Endothelial cell of umbilical vein (primary cell): ENCODE measurements at regions not wholly inside any gene's neighbourhood (a gene's known extent, or its start where the extent isn't known, plus 50 kb on each side); places are given as distances from the start of the nearest gene placed in this dataset.

Experiments used
- BruUV-seq: library from RNA; stranded (reverse); fragments of 400-500 nt; replicated peaks from 2 replicates; lab custom pipeline; 2021; lab: Mats Ljungman, UMichigan
- CTCF ChIA-PET: fragments of 300-600, 350-600 bp; sonication (Branson Sonifier 250); formaldehyde crosslinking; loops from one replicate; lab custom pipeline; 2021; ENCODE audit warnings: antibody characterized with exemption, inconsistent platforms; lab: Charles Lee
- POLR2A ChIA-PET: fragments of 300-600, 350-600 bp; sonication (Branson Sonifier 250); formaldehyde crosslinking; loops from one replicate; lab custom pipeline; 2021; ENCODE audit warnings: antibody characterized with exemption, inconsistent platforms; lab: Charles Lee
- DNase-seq: peaks from one replicate; pipeline ENCODE4 v3.0.0-alpha.2; 2011; ENCODE audit warnings: low read depth, low spot score
- FAIRE-seq: peaks from 2 replicates; lab custom pipeline; 2011; peaks lifted over from hg19 to GRCh38; lab: Jason Lieb, UNC
- H2AFZ ChIP-seq: 2 replicates; pipeline ENCODE4 v1.6.0; 2012; ENCODE audit warnings: low read depth, low read length, control low read depth, inconsistent platforms
- H3K27ac ChIP-seq: 2 replicates; pipeline ENCODE4 v1.5.1; 2011; ENCODE audit warnings: low read depth, mild to moderate bottlenecking, control low read depth, low read length, moderate library complexity; ENCODE audit not compliant: insufficient read depth
- H3K27me3 ChIP-seq, 2 experiments: 2 replicates each; pipeline versions ENCODE4 v1.6.0 to v1.6.1; 2011; ENCODE audit warnings: low read length in 2 of 2, mixed read lengths in 1 of 2; ENCODE audit not compliant: control insufficient read depth in 2 of 2, insufficient read depth in 2 of 2
- H3K36me3 ChIP-seq, 2 experiments: 2 replicates in 1 of 2; 3 replicates in 1 of 2; pipeline ENCODE4 v1.5.1; 2011; ENCODE audit warnings: low read length in 2 of 2, mild to moderate bottlenecking in 1 of 2, moderate library complexity in 1 of 2; ENCODE audit not compliant: control insufficient read depth in 2 of 2, insufficient read depth in 2 of 2; ENCODE audit errors: extremely low read depth in 1 of 2
- H3K4me1 ChIP-seq: 3 replicates; pipeline ENCODE4 v1.5.1; 2011; ENCODE audit warnings: mild to moderate bottlenecking, low read length; ENCODE audit not compliant: control insufficient read depth, insufficient read depth; ENCODE audit errors: extremely low read depth
- H3K4me2 ChIP-seq: 2 replicates; pipeline ENCODE4 v1.6.1; 2011; ENCODE audit warnings: low read length, control low read depth, mixed read lengths; ENCODE audit not compliant: insufficient read depth
- H3K4me3 ChIP-seq, 3 experiments: fragments of 200-600 bp in 1 of 3; sonication (generic), shearing (Covaris generic) in 1 of 3; replicated peaks in 1 of 3; 2 replicates each; pipeline ENCODE4 v1.5.1; 2011 to 2016; ENCODE audit warnings: control low read depth in 3 of 3, low read length in 3 of 3, mild to moderate bottlenecking in 2 of 3, inconsistent platforms in 1 of 3, low read depth in 1 of 3, moderate library complexity in 1 of 3; ENCODE audit not compliant: insufficient read depth in 1 of 3
- H3K79me2 ChIP-seq: 2 replicates; pipeline ENCODE4 v1.6.0; 2012; ENCODE audit warnings: low read length, inconsistent platforms; ENCODE audit not compliant: control insufficient read depth, insufficient read depth
- H3K9ac ChIP-seq: replicated peaks from 2 replicates; pipeline ENCODE3; 2011; ENCODE audit warnings: low read length, control low read depth; ENCODE audit not compliant: insufficient read depth; ENCODE audit errors: extremely low read depth
- H3K9me1 ChIP-seq: replicated peaks from 3 replicates; pipeline ENCODE4 v1.6.0; 2011; ENCODE audit warnings: mild to moderate bottlenecking, low read length; ENCODE audit not compliant: control insufficient read depth, insufficient read depth; ENCODE audit errors: extremely low read depth
- H3K9me3 ChIP-seq: replicated peaks from 2 replicates; pipeline ENCODE4 v1.5.1; 2012; ENCODE audit warnings: low read length, inconsistent platforms; ENCODE audit not compliant: control insufficient read depth, insufficient read depth
- H4K20me1 ChIP-seq: replicated peaks from 2 replicates; pipeline ENCODE3; 2011; ENCODE audit warnings: mild to moderate bottlenecking, low read length; ENCODE audit not compliant: control insufficient read depth, insufficient read depth; ENCODE audit errors: extremely low read depth
- EZH2 ChIP-seq: IDR thresholded peaks from 2 replicates; pipeline ENCODE4 v1.6.1; 2012; ENCODE audit warnings: borderline replicate concordance, low read depth, mild to moderate bottlenecking, moderate library complexity, low read length, inconsistent platforms; ENCODE audit not compliant: severe bottlenecking
- FOS ChIP-seq: IDR thresholded peaks from 2 replicates; pipeline ENCODE4 v1.6.1; 2011; ENCODE audit warnings: mild to moderate bottlenecking, low read length, moderate library complexity, borderline replicate concordance; ENCODE audit not compliant: insufficient read depth
- GATA2 ChIP-seq: IDR thresholded peaks from 2 replicates; pipeline ENCODE4 v1.7.0; 2011; ENCODE audit warnings: low read depth, mild to moderate bottlenecking, moderate library complexity, mixed read lengths, low read length; ENCODE audit not compliant: insufficient read length, insufficient read depth
- JUN ChIP-seq: IDR thresholded peaks from 2 replicates; pipeline ENCODE4 v1.6.1; 2011; ENCODE audit warnings: borderline replicate concordance, low read depth; ENCODE audit not compliant: insufficient read length, insufficient read depth
- MYC ChIP-seq: IDR thresholded peaks from one replicate; pipeline ENCODE4 v1.6.1; 2011; ENCODE audit warnings: mild to moderate bottlenecking, low read depth, low read length
- POLR2A ChIP-seq: IDR thresholded peaks from 2 replicates; pipeline ENCODE4 v1.6.1; 2012; ENCODE audit warnings: low read depth, mild to moderate bottlenecking, control low read depth, low read length
- POLR2AphosphoS5 ChIP-seq: IDR thresholded peaks from 2 replicates; pipeline ENCODE4 v1.6.1; 2012; ENCODE audit warnings: low read depth, mild to moderate bottlenecking, control low read depth, low read length, moderate library complexity; ENCODE audit not compliant: insufficient read depth
- dilution Hi-C: fragments of 300-500 bp; cut with MboI; formaldehyde crosslinking; loops from one replicate; pipeline ENCODE4 v1.15.0; 2019; ENCODE audit warnings: low sequenced_read_pairs; ENCODE audit not compliant: extremely low pct_ligation_motif_present
- intact Hi-C: fragments of 100-400 bp; cut with micrococcal nuclease; formaldehyde crosslinking; loops from one replicate; pipeline ENCODE4 v1.10.0; 2022
- TF ChIP-seq, protein P1 (sequence below): IDR thresholded peaks from 2 replicates; pipeline ENCODE4 v1.6.1; 2011; ENCODE audit not compliant: insufficient read depth, insufficient read length
- TF ChIP-seq, protein P2 (sequence below), 2 donors: IDR thresholded peaks; 1 replicate in 1 of 2; 2 replicates in 1 of 2; pipeline ENCODE4 v1.5.1; 2011; ENCODE audit warnings: low read length in 2 of 2, mild to moderate bottlenecking in 2 of 2, moderate library complexity in 2 of 2, control low read depth in 1 of 2, inconsistent platforms in 1 of 2, low read depth in 1 of 2; ENCODE audit not compliant: insufficient read depth in 1 of 2; ENCODE audit errors: extremely low read depth in 1 of 2

DNA sequence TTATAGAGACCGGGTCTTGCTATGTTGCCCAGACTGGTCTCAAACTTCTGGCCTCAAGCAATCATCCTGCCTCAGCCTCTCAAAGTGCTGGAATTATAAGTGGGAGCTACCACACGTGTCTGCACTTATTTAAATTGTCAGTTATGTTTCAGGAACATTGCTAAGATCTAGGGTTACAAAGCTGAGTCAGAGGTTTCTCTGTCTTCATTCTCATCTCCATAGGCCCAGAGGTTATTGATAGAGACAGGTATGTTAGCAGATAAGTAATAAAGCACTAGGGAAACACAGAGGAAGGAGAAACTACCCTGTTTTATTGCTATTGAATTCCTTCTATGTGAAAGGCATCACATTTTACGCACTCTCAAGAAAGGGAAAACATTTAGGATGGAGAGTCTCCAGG lies 214.1 kb downstream of the REEP3 start:
- Histone ChIP-seq H3K27me3 (no peaks in the 10 kb centered on the region), H4K20me1 (no peaks in the 10 kb centered on the region), H3K79me2 (no peaks in the 10 kb centered on the region), H3K36me3 (no peaks in the 10 kb centered on the region), H3K4me2 (no peak overlapping the region), H3K4me3 (no peak overlapping the region), H3K9me1 (no peaks in the 10 kb centered on the region), H2AFZ (no peak overlapping the region), H3K4me1 (no peaks in the 10 kb centered on the region), H3K9me3 (no peaks in the 10 kb centered on the region), H3K9ac (no peak overlapping the region), H3K27ac (no peak overlapping the region)
- CTCF ChIA-PET, result no interaction called here
- DNase-seq (no peak), FAIRE-seq (no peak)
- dilution Hi-C loops (no loop called here), intact Hi-C loops (no loop called here)
- no peak for TF ChIP-seq POLR2A
- TF ChIP-seq, protein P1, sequence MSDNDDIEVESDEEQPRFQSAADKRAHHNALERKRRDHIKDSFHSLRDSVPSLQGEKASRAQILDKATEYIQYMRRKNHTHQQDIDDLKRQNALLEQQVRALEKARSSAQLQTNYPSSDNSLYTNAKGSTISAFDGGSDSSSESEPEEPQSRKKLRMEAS, result no peak
- no peak for TF ChIP-seq GATA2
- TF ChIP-seq, protein P2, sequence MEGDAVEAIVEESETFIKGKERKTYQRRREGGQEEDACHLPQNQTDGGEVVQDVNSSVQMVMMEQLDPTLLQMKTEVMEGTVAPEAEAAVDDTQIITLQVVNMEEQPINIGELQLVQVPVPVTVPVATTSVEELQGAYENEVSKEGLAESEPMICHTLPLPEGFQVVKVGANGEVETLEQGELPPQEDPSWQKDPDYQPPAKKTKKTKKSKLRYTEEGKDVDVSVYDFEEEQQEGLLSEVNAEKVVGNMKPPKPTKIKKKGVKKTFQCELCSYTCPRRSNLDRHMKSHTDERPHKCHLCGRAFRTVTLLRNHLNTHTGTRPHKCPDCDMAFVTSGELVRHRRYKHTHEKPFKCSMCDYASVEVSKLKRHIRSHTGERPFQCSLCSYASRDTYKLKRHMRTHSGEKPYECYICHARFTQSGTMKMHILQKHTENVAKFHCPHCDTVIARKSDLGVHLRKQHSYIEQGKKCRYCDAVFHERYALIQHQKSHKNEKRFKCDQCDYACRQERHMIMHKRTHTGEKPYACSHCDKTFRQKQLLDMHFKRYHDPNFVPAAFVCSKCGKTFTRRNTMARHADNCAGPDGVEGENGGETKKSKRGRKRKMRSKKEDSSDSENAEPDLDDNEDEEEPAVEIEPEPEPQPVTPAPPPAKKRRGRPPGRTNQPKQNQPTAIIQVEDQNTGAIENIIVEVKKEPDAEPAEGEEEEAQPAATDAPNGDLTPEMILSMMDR (IDR thresholded peaks at IDR 0.05; ENCODE audit: extremely low read depth in 1 of 2, insufficient read depth in 1 of 2, low read depth in 1 of 2, low read length in 2 of 2), result no peak
- TF ChIP-seq POLR2AphosphoS5, result no peak
- TF ChIP-seq EZH2, result no peak
- TF ChIP-seq FOS, result no peak
- no peak for TF ChIP-seq MYC
- no peak for TF ChIP-seq JUN
- POLR2A ChIA-PET, result no interaction called here
- BruUV-seq, result no TSS peak
